Type B pancreatic cell (in vitro differentiated cells): ENCODE measurements at regions not wholly inside any gene's neighbourhood (a gene's known extent, or its start where the extent isn't known, plus 50 kb on each side); places are given as distances from the start of the nearest gene placed in this dataset.

Experiments
- DNase-seq: peaks from one replicate; pipeline ENCODE4 v3.0.0; 2021; ENCODE audit warnings: mixed read lengths; ENCODE audit not compliant: unreplicated experiment; ENCODE audit errors: extremely low spot score
- H3K27ac Mint-ChIP-seq: 2 replicates; pipeline ENCODE4 v1.8.0; 2021; ENCODE audit warnings: mild to moderate bottlenecking, mixed read lengths
- H3K27me3 Mint-ChIP-seq: 2 replicates; pipeline ENCODE4 v1.8.0; 2021; ENCODE audit warnings: mixed read lengths
- H3K36me3 Mint-ChIP-seq: 2 replicates; pipeline ENCODE4 v1.8.0; 2021; ENCODE audit warnings: mixed read lengths
- H3K4me1 Mint-ChIP-seq: one replicate; pipeline ENCODE4 v1.8.0; 2021; ENCODE audit warnings: mixed read lengths; ENCODE audit not compliant: unreplicated experiment
- H3K4me3 Mint-ChIP-seq: 2 replicates; pipeline ENCODE4 v1.8.0; 2021; ENCODE audit warnings: mild to moderate bottlenecking, mixed read lengths
- H3K9me3 Mint-ChIP-seq: 2 replicates; pipeline ENCODE4 v1.8.0; 2021; ENCODE audit warnings: mixed read lengths
- TF ChIP-seq, protein P1 (sequence below): fragments of 200-600 bp; sonication (generic); conservative IDR thresholded peaks from 2 replicates; pipeline ENCODE4 v1.5.0; 2021; ENCODE audit warnings: antibody characterized with exemption, mild to moderate bottlenecking

- Mint-ChIP-seq H3K4me1 (peaks cover 4% of the 10 kb centered on the region), H3K4me3 (no peak overlapping the region), H3K27ac (no peak overlapping the region), H3K9me3 (no peaks in the 10 kb centered on the region), H3K27me3 (peaks cover 5% of the 10 kb centered on the region), H3K36me3 (no peaks in the 10 kb centered on the region)
- TF ChIP-seq, protein P1, sequence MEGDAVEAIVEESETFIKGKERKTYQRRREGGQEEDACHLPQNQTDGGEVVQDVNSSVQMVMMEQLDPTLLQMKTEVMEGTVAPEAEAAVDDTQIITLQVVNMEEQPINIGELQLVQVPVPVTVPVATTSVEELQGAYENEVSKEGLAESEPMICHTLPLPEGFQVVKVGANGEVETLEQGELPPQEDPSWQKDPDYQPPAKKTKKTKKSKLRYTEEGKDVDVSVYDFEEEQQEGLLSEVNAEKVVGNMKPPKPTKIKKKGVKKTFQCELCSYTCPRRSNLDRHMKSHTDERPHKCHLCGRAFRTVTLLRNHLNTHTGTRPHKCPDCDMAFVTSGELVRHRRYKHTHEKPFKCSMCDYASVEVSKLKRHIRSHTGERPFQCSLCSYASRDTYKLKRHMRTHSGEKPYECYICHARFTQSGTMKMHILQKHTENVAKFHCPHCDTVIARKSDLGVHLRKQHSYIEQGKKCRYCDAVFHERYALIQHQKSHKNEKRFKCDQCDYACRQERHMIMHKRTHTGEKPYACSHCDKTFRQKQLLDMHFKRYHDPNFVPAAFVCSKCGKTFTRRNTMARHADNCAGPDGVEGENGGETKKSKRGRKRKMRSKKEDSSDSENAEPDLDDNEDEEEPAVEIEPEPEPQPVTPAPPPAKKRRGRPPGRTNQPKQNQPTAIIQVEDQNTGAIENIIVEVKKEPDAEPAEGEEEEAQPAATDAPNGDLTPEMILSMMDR, result no peak
- no peak for DNase-seq
Measured at GRCh38 chr1:224802617-224803016, 126.9 kb upstream of the DNAH14 start.

DNA sequence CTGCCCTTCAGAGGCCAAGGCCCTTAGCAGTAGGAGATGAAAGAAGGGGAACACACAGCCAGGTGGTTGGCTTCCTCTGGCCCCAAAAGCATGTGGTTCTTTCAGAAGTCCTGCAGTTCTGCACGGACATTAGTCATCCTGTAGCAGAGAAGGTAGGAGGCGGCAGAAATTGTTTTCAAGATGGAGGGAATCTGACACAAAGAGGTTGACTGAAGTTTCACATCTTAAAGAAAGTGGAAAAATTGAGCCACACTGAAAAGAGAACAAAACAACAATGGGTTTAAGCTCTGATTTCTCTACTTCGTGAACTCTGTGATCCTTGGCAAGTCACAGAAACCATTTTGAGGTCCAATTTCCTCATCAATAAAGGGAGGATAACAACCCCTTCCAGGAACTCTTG is 125.3 kb upstream of the DNAH14 start:
- H3K4me3 Mint-ChIP-seq, result no peak overlapping the region
- H3K4me1 Mint-ChIP-seq, result peaks cover 4% of the 10 kb centered on the region
- H3K27me3 Mint-ChIP-seq, result peaks cover 5% of the 10 kb centered on the region
- H3K36me3 Mint-ChIP-seq, result no peaks in the 10 kb centered on the region
- peaks cover 4% of the 10 kb centered on the region for H3K9me3 Mint-ChIP-seq
- no peak for DNase-seq
- TF ChIP-seq, protein P1, result no peak
- H3K27ac Mint-ChIP-seq, result no peak overlapping the region

DNA sequence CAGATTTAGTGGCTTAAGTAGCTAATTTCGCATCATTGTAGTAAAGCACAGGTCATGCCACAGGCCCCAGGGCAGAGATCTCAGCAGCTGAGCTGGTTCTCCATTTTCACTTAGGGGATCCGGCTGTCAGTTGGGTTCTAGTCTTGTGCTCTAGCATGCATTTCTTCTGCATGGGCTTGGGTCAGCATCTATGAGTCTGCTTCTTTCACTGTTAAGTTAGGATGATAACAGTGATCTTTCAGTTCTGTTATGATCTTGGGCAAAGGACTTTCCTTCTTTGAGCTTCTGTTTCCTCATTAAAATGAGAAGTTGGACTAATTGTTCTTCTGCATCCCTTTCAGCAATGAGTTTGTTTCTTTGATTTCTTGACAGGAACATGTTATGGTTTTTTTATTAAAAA is 123.6 kb upstream of the DNAH14 start:
- Mint-ChIP-seq H3K9me3 (peaks cover 6% of the 10 kb centered on the region), H3K36me3 (no peaks in the 10 kb centered on the region), H3K27me3 (peaks cover 5% of the 10 kb centered on the region), H3K4me3 (no peak overlapping the region), H3K4me1 (peaks cover 4% of the 10 kb centered on the region), H3K27ac (no peak overlapping the region)
- DNase-seq, result no peak
- TF ChIP-seq, protein P1, result no peak

GRCh38 chr1:224809137-224809536 is 120.3 kb upstream of the DNAH14 start:
- peaks cover 9% of the 10 kb centered on the region for H3K9me3 Mint-ChIP-seq

DNA sequence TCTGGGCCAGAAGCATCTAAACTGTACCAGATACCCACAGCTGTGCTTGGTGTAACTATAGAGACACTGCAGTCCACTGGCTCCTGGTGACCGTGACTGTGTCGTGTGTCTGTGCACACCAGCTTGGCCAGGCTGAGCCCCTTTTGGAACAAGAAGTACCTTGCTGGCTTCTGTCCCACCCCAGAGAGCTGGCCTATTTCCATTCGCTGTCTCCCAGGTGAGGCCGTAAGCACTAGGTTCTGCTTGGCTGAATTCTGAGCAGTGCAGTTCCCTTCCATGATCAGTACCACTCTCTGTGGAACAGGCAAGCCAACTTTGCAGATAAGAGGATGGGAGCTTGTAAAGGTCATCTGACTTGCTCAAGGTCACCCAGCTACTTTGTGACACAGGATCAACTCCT is 119.9 kb upstream of the DNAH14 start:
- DNase-seq, result no peak
- H3K4me1 Mint-ChIP-seq, result no peaks in the 10 kb centered on the region
- peaks cover 13% of the 10 kb centered on the region for H3K9me3 Mint-ChIP-seq
- H3K36me3 Mint-ChIP-seq, result no peaks in the 10 kb centered on the region
- peaks cover 4% of the 10 kb centered on the region for H3K27me3 Mint-ChIP-seq
- no peak overlapping the region for H3K4me3 Mint-ChIP-seq
- TF ChIP-seq, protein P1, result no peak
- no peak overlapping the region for H3K27ac Mint-ChIP-seq

More at GRCh38 chr1:224809137-224809536, 120.3 kb upstream of the DNAH14 start:
- peaks cover 5% of the 10 kb centered on the region for H3K27me3 Mint-ChIP-seq
- H3K27ac Mint-ChIP-seq, result no peak overlapping the region
- TF ChIP-seq, protein P1, result no peak
- no peak for DNase-seq
- H3K4me1 Mint-ChIP-seq, result no peaks in the 10 kb centered on the region
- no peaks in the 10 kb centered on the region for H3K36me3 Mint-ChIP-seq
- H3K4me3 Mint-ChIP-seq, result no peak overlapping the region

DNA sequence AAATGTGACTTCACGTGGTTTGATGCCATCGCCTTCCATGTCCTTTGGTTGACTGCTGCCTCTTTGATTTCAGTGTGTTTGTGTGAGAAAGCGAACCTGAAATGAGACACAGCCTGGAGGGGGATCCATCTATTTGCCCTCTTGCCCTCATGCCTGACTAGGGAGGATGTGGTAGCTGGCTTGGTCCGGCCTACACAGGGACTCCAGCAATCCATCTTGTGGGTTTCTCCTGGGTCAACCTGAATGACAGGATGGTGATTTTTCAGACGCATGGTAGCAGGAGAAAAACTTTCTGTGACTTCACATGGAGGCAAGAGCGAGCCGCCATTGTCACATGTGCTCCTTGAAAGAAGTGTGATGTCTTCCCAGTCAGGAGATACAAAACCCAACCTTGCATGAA is 117.9 kb upstream of the DNAH14 start:
- DNase-seq, result no peak
- Mint-ChIP-seq H3K9me3 (peaks cover 19% of the 10 kb centered on the region), H3K27ac (no peak overlapping the region), H3K4me3 (no peak overlapping the region), H3K4me1 (no peaks in the 10 kb centered on the region), H3K27me3 (no peaks in the 10 kb centered on the region), H3K36me3 (no peaks in the 10 kb centered on the region)
- TF ChIP-seq, protein P1, result no peak
